Renal cortical epithelial cell (primary cell): ENCODE measurements at regions not wholly inside any gene's neighbourhood (a gene's known extent, or its start where the extent isn't known, plus 50 kb on each side); places are given as distances from the start of the nearest gene placed in this dataset.

Source experiments
- DNase-seq: peaks from one replicate; pipeline ENCODE4 v3.0.0-alpha.2; 2011; ENCODE audit warnings: low read depth

GRCh38 chr12:62116986-62117385 is 143.2 kb upstream of the USP15 start:
- no peak for DNase-seq

GRCh38 chr12:62123721-62124203 is 136.4 kb upstream of the USP15 start:
- peak; percentile 51 for DNase-seq

- no peak for DNase-seq
Observed at GRCh38 chr12:62127516-62127915, 132.7 kb upstream of the USP15 start.

GRCh38 chr12:62128175-62128975 is 131.8 kb upstream of the USP15 start:
- DNase-seq, result peak; percentile 69

- no peak for DNase-seq
Observed at GRCh38 chr12:62129291-62129690, 130.9 kb upstream of the USP15 start.

GRCh38 chr12:62130402-62130801 is 129.8 kb upstream of the USP15 start:
- DNase-seq, result no peak

- DNase-seq, result no peak
Observed at GRCh38 chr12:62130834-62131552, 129.2 kb upstream of the USP15 start.

- DNase-seq, result no peak
Observed at GRCh38 chr12:62133440-62133839, 126.8 kb upstream of the USP15 start.

- DNase-seq, result no peak
Observed at GRCh38 chr12:62135553-62136200, 124.5 kb upstream of the USP15 start.

- no peak for DNase-seq
Observed at GRCh38 chr12:62136496-62136895, 123.7 kb upstream of the USP15 start.

GRCh38 chr12:62138527-62138926 is 121.7 kb upstream of the USP15 start:
- no peak for DNase-seq

GRCh38 chr12:62146318-62146717 is 113.9 kb upstream of the USP15 start:
- no peak for DNase-seq

GRCh38 chr12:62158013-62158412 is 102.2 kb upstream of the USP15 start:
- no peak for DNase-seq

- DNase-seq, result no peak
Observed at GRCh38 chr12:62158461-62159360, 101.5 kb upstream of the USP15 start.

GRCh38 chr12:62162214-62162613 is 98.0 kb upstream of the USP15 start:
- DNase-seq, result no peak

- DNase-seq, result no peak
Observed at GRCh38 chr12:62163368-62163767, 96.8 kb upstream of the USP15 start.

- DNase-seq, result no peak
Observed at GRCh38 chr12:62164036-62164435, 96.2 kb upstream of the USP15 start.

- peak; percentile 4 for DNase-seq
Observed at GRCh38 chr12:62166525-62166924, 93.7 kb upstream of the USP15 start.

GRCh38 chr12:62168411-62168810 is 91.8 kb upstream of the USP15 start:
- no peak for DNase-seq

GRCh38 chr12:62170241-62170640 is 90.0 kb upstream of the USP15 start:
- DNase-seq, result no peak

- no peak for DNase-seq
Observed at GRCh38 chr12:62190689-62191490, 69.3 kb upstream of the USP15 start.
